Mononuclear cell (primary cell): ENCODE measurements at regions not wholly inside any gene's neighbourhood (a gene's known extent, or its start where the extent isn't known, plus 50 kb on each side); places are given as distances from the start of the nearest gene placed in this dataset.

Experiments used
- H3K27me3 ChIP-seq: 2 replicates; pipeline ENCODE4 v1.6.0; 2011; ENCODE audit warnings: low read length, control low read depth; ENCODE audit not compliant: insufficient read depth
- H3K4me1 ChIP-seq: 2 replicates; pipeline ENCODE4 v1.5.1; 2011; ENCODE audit warnings: mild to moderate bottlenecking, low read length, control low read depth; ENCODE audit not compliant: insufficient read depth
- H3K4me3 ChIP-seq: 2 replicates; pipeline ENCODE4 v1.5.1; 2011; ENCODE audit warnings: mild to moderate bottlenecking, low read length, moderate library complexity
- H3K9me3 ChIP-seq: 2 replicates; pipeline ENCODE4 v1.5.1; 2011; ENCODE audit warnings: low read depth, mild to moderate bottlenecking, control low read depth, low read length

DNA sequence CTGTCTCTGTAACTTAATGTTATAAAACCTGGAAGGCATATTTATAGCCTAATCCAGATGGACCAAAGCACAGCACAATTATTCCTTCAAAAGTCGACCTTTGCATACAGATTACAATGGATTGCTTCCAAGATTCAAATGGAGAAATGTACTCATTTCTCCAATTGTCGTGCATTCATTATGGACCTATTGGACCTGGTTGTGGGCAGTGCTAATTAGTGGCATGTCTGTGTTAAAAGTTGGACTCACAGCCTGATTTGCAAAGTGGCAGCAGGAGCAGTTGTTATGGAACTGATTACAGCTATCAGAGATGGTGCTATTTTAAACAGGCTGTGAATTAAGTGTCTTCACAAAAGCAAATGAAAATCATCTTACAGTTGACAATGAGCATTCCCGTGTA lies 1529.3 kb upstream of the SLC10A2 start:
- no peaks in the 10 kb centered on the region for H3K9me3 ChIP-seq
- H3K4me3 ChIP-seq, result no peak overlapping the region
- no peaks in the 10 kb centered on the region for H3K4me1 ChIP-seq
- H3K27me3 ChIP-seq, result no peaks in the 10 kb centered on the region

- Histone ChIP-seq H3K27me3 (no peaks in the 10 kb centered on the region), H3K4me3 (no peak overlapping the region), H3K4me1 (no peaks in the 10 kb centered on the region), H3K9me3 (no peaks in the 10 kb centered on the region)
Observed at GRCh38 chr13:104594806-104595205, 1528.6 kb upstream of the SLC10A2 start.

- no peaks in the 10 kb centered on the region for H3K27me3 ChIP-seq
- no peak overlapping the region for H3K4me3 ChIP-seq
- no peaks in the 10 kb centered on the region for H3K9me3 ChIP-seq
- H3K4me1 ChIP-seq, result no peaks in the 10 kb centered on the region
Observed at GRCh38 chr13:104593693-104594092, 1527.5 kb upstream of the SLC10A2 start.

GRCh38 chr13:104593251-104593576 lies 1527.0 kb upstream of the SLC10A2 start:
- no peak overlapping the region for H3K4me3 ChIP-seq
- H3K9me3 ChIP-seq, result no peaks in the 10 kb centered on the region
- no peaks in the 10 kb centered on the region for H3K4me1 ChIP-seq
- no peaks in the 10 kb centered on the region for H3K27me3 ChIP-seq

DNA sequence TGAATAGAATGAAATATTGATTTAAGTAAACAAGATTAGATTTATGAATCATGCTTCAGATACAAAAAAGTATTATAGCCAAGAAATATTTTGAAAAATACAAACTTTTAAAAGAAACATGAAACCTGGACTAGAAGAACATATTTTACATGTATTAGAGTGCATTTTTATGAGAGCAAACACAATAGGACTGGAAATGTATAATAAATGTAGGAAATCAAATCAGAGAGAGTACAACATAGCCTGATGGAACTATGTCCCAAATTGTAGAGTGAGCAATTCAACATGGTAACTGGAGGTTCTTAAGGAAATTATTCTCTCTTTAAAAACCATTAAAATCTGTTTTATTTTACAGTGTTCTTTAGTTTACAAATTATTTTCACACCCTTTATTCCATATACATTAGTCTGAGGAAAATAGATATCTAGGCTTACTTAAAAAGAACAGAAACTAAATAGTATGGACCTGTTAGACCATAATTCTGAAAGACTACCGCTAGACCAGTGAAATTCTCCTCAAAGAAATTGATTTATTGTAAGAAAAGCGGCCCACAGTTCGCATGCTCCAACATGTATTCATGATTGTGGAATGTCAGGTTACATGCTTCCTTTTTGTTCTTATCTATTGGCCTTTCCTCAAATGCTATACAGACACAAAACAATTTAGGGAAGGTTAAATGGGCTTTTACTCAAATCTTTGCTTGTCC lies 1526.5 kb upstream of the SLC10A2 start:
- Histone ChIP-seq H3K27me3 (no peaks in the 10 kb centered on the region), H3K4me3 (no peak overlapping the region)

DNA sequence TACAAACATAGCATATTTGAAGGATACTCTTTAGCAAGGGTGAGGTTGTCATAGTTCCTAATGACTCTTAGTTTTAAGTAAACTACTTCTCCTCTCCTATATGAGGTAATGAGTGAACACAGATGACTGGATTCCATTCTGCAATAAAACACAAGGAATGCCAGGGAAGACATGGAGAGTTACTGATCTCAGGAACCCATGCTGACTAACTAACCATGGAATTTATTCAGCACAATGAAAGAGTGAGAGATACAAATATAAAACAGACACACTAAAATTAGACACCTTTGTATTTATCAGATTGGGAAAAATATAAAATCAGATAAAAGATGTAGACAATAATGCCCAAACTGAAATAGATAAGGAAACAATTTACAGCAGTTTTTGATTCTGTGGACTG lies 1525.9 kb upstream of the SLC10A2 start:
- H3K9me3 ChIP-seq, result no peaks in the 10 kb centered on the region
- H3K4me3 ChIP-seq, result no peak overlapping the region
- H3K4me1 ChIP-seq, result no peaks in the 10 kb centered on the region
- H3K27me3 ChIP-seq, result no peaks in the 10 kb centered on the region

More for the DNA sequence above, 1526.5 kb upstream of the SLC10A2 start:
- Histone ChIP-seq H3K9me3 (no peaks in the 10 kb centered on the region), H3K4me1 (no peaks in the 10 kb centered on the region)

GRCh38 chr13:104586051-104586746 lies 1520.0 kb upstream of the SLC10A2 start:
- no peaks in the 10 kb centered on the region for H3K9me3 ChIP-seq
- no peak overlapping the region for H3K4me3 ChIP-seq
- no peaks in the 10 kb centered on the region for H3K27me3 ChIP-seq
- H3K4me1 ChIP-seq, result no peaks in the 10 kb centered on the region

DNA sequence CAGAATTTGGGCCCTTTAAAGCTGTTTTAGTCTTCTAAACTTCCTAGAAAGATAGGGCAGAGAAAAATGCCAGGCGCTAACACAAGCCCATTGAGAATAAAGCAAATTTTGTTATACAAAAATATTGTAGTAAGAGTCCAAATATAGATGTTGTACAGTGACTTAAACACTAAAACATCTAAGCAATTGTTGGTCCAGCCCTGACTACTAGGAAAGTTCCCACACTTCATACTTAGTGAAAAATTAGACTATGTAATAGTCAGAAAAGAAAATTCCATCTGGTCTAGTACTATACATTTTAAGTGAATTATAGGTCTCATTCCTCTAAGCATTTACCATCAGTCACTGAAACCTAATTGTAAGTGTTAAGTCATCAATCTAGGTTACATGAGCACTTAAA lies 1518.3 kb upstream of the SLC10A2 start:
- Histone ChIP-seq H3K4me1 (no peaks in the 10 kb centered on the region), H3K4me3 (no peak overlapping the region), H3K9me3 (no peaks in the 10 kb centered on the region), H3K27me3 (no peaks in the 10 kb centered on the region)

DNA sequence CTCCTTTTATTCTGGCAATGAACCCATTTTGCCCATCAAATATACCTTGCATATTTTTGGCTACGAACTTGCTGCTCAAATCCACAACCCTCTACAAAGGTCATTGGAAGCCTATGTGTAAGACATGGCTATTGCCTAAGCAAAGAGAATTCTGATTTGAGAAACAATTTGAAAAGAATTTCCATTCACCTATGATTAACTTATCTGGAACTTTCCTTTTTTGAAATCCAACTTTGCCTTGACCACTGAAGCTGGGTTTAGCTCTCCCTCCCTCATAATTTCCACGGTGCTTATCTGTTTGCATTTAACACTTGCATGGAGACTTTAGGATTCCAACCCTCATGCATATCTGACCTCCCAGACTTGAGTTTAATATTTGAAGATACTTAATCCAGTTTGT lies 1514.7 kb upstream of the SLC10A2 start:
- Histone ChIP-seq H3K4me3 (no peak overlapping the region), H3K27me3 (no peaks in the 10 kb centered on the region), H3K4me1 (no peaks in the 10 kb centered on the region), H3K9me3 (no peaks in the 10 kb centered on the region)

- Histone ChIP-seq H3K4me1 (no peaks in the 10 kb centered on the region), H3K4me3 (no peak overlapping the region), H3K27me3 (no peaks in the 10 kb centered on the region), H3K9me3 (no peaks in the 10 kb centered on the region)
Observed at GRCh38 chr13:104577071-104577815, 1511.0 kb upstream of the SLC10A2 start.

GRCh38 chr13:104571893-104572229 lies 1505.6 kb upstream of the SLC10A2 start:
- Histone ChIP-seq H3K4me1 (no peaks in the 10 kb centered on the region), H3K27me3 (no peaks in the 10 kb centered on the region), H3K9me3 (no peaks in the 10 kb centered on the region), H3K4me3 (no peak overlapping the region)

- Histone ChIP-seq H3K27me3 (no peaks in the 10 kb centered on the region), H3K4me3 (no peak overlapping the region), H3K4me1 (no peaks in the 10 kb centered on the region), H3K9me3 (no peaks in the 10 kb centered on the region)
Observed at GRCh38 chr13:104571161-104571892, 1505.1 kb upstream of the SLC10A2 start.

- no peak overlapping the region for H3K4me3 ChIP-seq
- H3K4me1 ChIP-seq, result no peaks in the 10 kb centered on the region
- no peaks in the 10 kb centered on the region for H3K27me3 ChIP-seq
- H3K9me3 ChIP-seq, result no peaks in the 10 kb centered on the region
Observed at GRCh38 chr13:104567114-104567513, 1500.9 kb upstream of the SLC10A2 start.

- Histone ChIP-seq H3K4me3 (no peak overlapping the region), H3K4me1 (no peaks in the 10 kb centered on the region), H3K9me3 (no peaks in the 10 kb centered on the region), H3K27me3 (no peaks in the 10 kb centered on the region)
Observed at GRCh38 chr13:104565888-104566287, 1499.7 kb upstream of the SLC10A2 start.

DNA sequence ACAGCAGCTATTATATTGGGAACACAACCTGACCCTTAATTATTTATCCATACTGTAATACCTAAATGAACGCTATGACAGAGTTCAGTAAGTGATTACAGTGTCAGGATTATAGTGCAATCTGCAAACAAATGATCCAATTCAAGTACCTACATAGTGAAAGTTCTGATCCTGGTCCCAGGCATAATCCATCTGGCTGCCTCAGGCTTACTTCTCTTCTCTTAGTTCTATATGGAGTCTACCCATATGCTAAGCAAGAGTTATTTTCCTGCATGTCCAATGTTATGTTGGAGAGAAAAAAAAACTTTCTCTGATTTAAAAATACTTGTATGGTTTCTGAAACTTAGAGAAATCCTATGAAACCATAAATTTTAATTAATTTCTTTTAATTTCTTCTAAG lies 1487.7 kb upstream of the SLC10A2 start:
- Histone ChIP-seq H3K4me1 (no peaks in the 10 kb centered on the region), H3K9me3 (no peaks in the 10 kb centered on the region), H3K27me3 (no peaks in the 10 kb centered on the region), H3K4me3 (no peak overlapping the region)
